Type B pancreatic cell (in vitro differentiated cells): ENCODE measurements at regions not wholly inside any gene's neighbourhood (a gene's known extent, or its start where the extent isn't known, plus 50 kb on each side); places are given as distances from the start of the nearest gene placed in this dataset.

Source experiments
- DNase-seq: peaks from one replicate; pipeline ENCODE4 v3.0.0; 2021; ENCODE audit warnings: mixed read lengths; ENCODE audit not compliant: unreplicated experiment; ENCODE audit errors: extremely low spot score
- H3K27ac Mint-ChIP-seq: 2 replicates; pipeline ENCODE4 v1.8.0; 2021; ENCODE audit warnings: mild to moderate bottlenecking, mixed read lengths
- H3K27me3 Mint-ChIP-seq: 2 replicates; pipeline ENCODE4 v1.8.0; 2021; ENCODE audit warnings: mixed read lengths
- H3K36me3 Mint-ChIP-seq: 2 replicates; pipeline ENCODE4 v1.8.0; 2021; ENCODE audit warnings: mixed read lengths
- H3K4me1 Mint-ChIP-seq: one replicate; pipeline ENCODE4 v1.8.0; 2021; ENCODE audit warnings: mixed read lengths; ENCODE audit not compliant: unreplicated experiment
- H3K4me3 Mint-ChIP-seq: 2 replicates; pipeline ENCODE4 v1.8.0; 2021; ENCODE audit warnings: mild to moderate bottlenecking, mixed read lengths
- H3K9me3 Mint-ChIP-seq: 2 replicates; pipeline ENCODE4 v1.8.0; 2021; ENCODE audit warnings: mixed read lengths
- TF ChIP-seq, protein P1 (sequence below): fragments of 200-600 bp; sonication (generic); conservative IDR thresholded peaks from 2 replicates; pipeline ENCODE4 v1.5.0; 2021; ENCODE audit warnings: antibody characterized with exemption, mild to moderate bottlenecking

DNA sequence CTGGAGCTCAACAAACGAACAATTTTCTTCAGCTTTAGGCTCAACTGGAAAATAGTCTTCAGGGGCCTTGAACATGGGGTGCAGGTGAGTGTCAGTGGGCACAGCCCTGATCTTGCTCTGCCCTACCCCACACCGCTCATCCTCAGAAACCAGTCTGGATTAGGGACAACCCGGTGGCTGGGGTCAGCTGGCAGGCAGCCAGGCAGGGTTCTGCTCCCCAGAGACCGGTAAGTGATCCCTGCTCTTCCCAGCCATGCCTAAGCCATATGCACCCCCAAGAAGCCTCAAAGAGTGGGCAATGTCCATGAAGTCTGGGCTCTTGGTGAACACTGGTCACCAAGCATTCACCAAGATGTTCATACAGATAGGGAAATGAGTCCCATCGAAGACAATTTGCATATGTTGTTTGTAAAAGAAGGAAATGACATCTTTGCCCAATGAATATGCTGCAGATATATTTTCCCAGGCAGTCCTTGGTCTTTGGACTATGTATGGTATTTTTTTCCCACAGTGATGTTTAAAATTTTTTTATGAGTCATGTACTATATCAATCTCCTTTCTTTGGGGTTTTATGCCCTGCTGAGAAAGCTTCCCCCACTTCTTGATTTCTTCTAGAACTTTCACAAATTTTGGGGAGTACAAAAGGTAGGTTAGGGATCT lies 63.9 kb upstream of the VASH1 start:
- H3K27ac Mint-ChIP-seq = no peak overlapping the region
- no peaks in the 10 kb centered on the region for H3K36me3 Mint-ChIP-seq
- TF ChIP-seq, protein P1, sequence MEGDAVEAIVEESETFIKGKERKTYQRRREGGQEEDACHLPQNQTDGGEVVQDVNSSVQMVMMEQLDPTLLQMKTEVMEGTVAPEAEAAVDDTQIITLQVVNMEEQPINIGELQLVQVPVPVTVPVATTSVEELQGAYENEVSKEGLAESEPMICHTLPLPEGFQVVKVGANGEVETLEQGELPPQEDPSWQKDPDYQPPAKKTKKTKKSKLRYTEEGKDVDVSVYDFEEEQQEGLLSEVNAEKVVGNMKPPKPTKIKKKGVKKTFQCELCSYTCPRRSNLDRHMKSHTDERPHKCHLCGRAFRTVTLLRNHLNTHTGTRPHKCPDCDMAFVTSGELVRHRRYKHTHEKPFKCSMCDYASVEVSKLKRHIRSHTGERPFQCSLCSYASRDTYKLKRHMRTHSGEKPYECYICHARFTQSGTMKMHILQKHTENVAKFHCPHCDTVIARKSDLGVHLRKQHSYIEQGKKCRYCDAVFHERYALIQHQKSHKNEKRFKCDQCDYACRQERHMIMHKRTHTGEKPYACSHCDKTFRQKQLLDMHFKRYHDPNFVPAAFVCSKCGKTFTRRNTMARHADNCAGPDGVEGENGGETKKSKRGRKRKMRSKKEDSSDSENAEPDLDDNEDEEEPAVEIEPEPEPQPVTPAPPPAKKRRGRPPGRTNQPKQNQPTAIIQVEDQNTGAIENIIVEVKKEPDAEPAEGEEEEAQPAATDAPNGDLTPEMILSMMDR = no peak
- no peaks in the 10 kb centered on the region for H3K27me3 Mint-ChIP-seq
- H3K9me3 Mint-ChIP-seq = no peaks in the 10 kb centered on the region
- peaks cover 3% of the 10 kb centered on the region for H3K4me1 Mint-ChIP-seq
- peak; percentile 42 for DNase-seq
- no peak overlapping the region for H3K4me3 Mint-ChIP-seq

DNA sequence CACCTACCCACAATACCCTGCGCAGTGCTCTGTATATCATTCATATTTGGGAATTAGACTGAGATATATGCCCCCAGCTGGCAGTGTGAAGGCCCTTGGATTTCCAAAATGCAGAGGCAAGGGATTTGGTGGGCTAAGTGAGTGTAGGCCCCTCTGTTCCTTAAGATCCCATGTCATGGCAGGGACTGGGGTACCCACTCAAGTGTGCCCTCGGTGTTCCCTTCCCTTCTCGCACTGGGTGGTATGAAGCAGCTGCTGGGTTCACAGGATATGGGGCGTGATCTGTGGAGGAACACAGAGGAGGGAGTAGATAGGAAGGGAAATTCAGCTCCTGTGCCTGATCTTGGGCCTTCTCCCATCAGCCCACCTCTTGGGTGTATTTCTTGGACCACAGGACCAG lies 63.1 kb upstream of the VASH1 start:
- Mint-ChIP-seq H3K9me3 (no peaks in the 10 kb centered on the region), H3K36me3 (no peaks in the 10 kb centered on the region), H3K27ac (no peak overlapping the region), H3K4me1 (peaks cover 3% of the 10 kb centered on the region), H3K27me3 (no peaks in the 10 kb centered on the region), H3K4me3 (no peak overlapping the region)
- TF ChIP-seq, protein P1 = no peak
- DNase-seq = no peak

DNA sequence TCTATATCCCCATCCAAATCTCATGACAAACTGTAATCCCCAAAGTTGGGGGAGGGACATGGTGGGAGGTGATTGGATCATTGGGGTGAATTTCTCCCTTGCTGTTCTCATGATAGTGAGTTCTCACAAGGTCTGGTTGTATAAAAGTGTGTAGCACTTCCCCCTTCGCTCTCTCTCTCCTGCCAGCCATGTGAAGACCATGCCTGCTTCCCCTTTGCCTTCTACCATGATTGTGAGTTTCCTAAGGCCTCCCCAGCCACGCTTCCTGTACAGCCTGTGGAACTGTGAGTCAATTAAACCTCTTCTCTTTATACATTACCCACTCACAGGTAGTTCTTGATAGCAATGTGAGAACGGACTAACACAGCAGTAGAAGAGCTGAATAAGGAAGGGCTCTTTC lies 62.6 kb upstream of the VASH1 start:
- DNase-seq = no peak
- Mint-ChIP-seq H3K27me3 (no peaks in the 10 kb centered on the region), H3K36me3 (no peaks in the 10 kb centered on the region), H3K4me3 (no peak overlapping the region), H3K27ac (no peak overlapping the region), H3K4me1 (peaks cover 3% of the 10 kb centered on the region), H3K9me3 (no peaks in the 10 kb centered on the region)
- TF ChIP-seq, protein P1 = no peak

DNA sequence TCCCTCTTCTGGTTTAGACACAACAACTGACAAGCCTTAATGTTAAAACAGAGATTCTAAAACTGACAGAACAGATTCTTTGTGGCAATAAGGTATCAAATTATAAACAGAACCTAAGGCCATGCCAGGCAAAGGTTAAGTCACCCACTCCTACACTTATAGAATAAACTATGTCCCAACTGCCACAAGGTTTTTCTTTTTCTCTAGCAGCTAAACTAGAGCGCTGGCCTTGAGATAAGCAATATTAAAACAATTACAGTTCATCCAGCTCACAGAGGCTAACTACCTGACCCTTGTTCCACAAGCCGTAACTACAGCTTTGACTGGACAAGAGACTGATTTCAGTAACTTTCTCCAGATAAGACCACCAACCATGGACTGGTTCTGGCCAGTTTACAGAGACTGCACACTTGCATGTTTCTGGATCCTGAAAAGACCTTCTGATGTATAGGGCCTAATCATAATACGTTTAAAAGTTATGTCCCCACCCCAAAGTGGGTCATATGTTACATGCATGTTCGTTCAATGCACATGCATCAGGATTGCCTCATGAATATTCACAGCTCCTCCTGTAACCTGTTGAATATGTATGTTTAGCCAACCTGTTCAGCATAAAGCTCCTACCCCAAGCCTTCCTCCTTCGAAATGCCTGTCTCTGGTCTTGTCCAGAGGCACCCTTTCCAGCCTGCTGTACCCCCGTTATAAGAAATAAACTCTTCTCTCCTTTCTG lies 61.9 kb upstream of the VASH1 start:
- H3K4me3 Mint-ChIP-seq = no peak overlapping the region
- H3K36me3 Mint-ChIP-seq = no peaks in the 10 kb centered on the region
- TF ChIP-seq, protein P1 = no peak
- H3K4me1 Mint-ChIP-seq = peaks cover 3% of the 10 kb centered on the region
- DNase-seq = no peak
- H3K27me3 Mint-ChIP-seq = no peaks in the 10 kb centered on the region
- no peak overlapping the region for H3K27ac Mint-ChIP-seq
- H3K9me3 Mint-ChIP-seq = no peaks in the 10 kb centered on the region

- Mint-ChIP-seq H3K36me3 (no peaks in the 10 kb centered on the region), H3K27me3 (no peaks in the 10 kb centered on the region), H3K4me3 (no peak overlapping the region), H3K4me1 (peaks cover 3% of the 10 kb centered on the region), H3K27ac (no peak overlapping the region), H3K9me3 (no peaks in the 10 kb centered on the region)
- TF ChIP-seq, protein P1 = no peak
- DNase-seq = peak; percentile 36
Observed at GRCh38 chr14:76699939-76700590, 61.2 kb upstream of the VASH1 start.
